ENCODE measurements at regions not wholly inside any gene's neighbourhood (a gene's known extent, or its start where the extent isn't known, plus 50 kb on each side); places are given as distances from the start of the nearest gene placed in this dataset.

DNA sequence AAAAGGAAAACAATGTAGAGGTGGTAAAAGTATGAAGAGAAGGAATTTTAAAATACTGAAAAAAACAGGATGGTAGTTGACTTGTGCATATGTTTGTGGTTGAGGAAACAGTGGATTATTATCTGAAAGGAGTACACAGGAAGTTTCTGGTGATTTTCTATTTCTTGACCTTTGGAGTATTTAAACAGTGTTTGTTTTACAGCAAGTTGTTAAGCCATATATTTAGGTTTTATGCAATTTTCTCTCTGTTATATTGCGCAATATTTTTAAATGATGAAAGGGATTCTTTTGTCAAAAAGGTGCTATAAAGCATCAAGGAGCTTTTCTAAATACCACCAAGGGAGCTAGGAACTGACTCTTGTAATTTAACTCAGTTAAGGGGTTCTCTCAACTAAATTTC, 343.1 kb upstream of the MAOA start:
- H3K36me3 ChIP-seq (replicated peaks in 1 of 2; ENCODE audit: control extremely low read depth in 1 of 2, control insufficient read depth in 1 of 2, extremely low read depth in 1 of 2, insufficient read depth in 2 of 2, low read length in 1 of 2) = no peaks in the 10 kb centered on the region
- CTCF ChIA-PET = no interaction called here
- H2AFZ ChIP-seq (ENCODE audit: insufficient read depth, low read depth, low read length, poor library complexity, severe bottlenecking) = no peak overlapping the region
- no peak for TF ChIP-seq CTCF (IDR thresholded peaks at IDR 0.05)
- no peak for TF ChIP-seq EZH2 (IDR thresholded peaks at IDR 0.05; ENCODE audit: borderline replicate concordance, insufficient read depth, low read depth, low read length, poor library complexity, severe bottlenecking)
- no peak overlapping the region for H3K27ac ChIP-seq (ENCODE audit: low read length in 2 of 2)
- Mint-ChIP-seq H3K4me3 (no peak overlapping the region), H3K4me1 (peaks cover 6% of the 10 kb centered on the region), H3K9me3 (ENCODE audit: insufficient read depth) (no peaks in the 10 kb centered on the region), H3K27me3 (no peaks in the 10 kb centered on the region), H3K27ac (no peak overlapping the region)
- no peaks in the 10 kb centered on the region for H4K20me1 ChIP-seq (ENCODE audit: control insufficient read depth, insufficient read depth, low read length, poor library complexity, severe bottlenecking)
- H3K4me1 ChIP-seq (ENCODE audit: control insufficient read depth in 2 of 2, insufficient read depth in 2 of 2, low read length in 2 of 2) = no peaks in the 10 kb centered on the region
- ATAC-seq (ENCODE audit: low read depth) (no peak), DNase-seq (no peak)
- no peaks in the 10 kb centered on the region for H3K9me3 ChIP-seq (ENCODE audit: control extremely low read depth in 1 of 3, control insufficient read depth in 2 of 3, insufficient read depth in 1 of 3, low read length in 2 of 3)
- H3K27me3 ChIP-seq (replicated peaks in 1 of 4; ENCODE audit: control extremely low read depth in 1 of 4, control insufficient read depth in 3 of 4, insufficient read depth in 4 of 4, low read length in 3 of 4) = no peaks in the 10 kb centered on the region
- intact Hi-C loops (cut with micrococcal nuclease) = no loop called here
- no peaks in the 10 kb centered on the region for H3K79me2 ChIP-seq (ENCODE audit: control insufficient read depth, insufficient read depth, low read length)
- H3K9ac ChIP-seq (ENCODE audit: low read length) = no peak overlapping the region
- H3K4me3 ChIP-seq (ENCODE audit: control extremely low read depth in 1 of 5, extremely low read depth in 1 of 5, insufficient read depth in 1 of 5, low read depth in 2 of 5, low read length in 4 of 5) = no peak overlapping the region
- WGBS (ENCODE audit: insufficient coverage) = no CpG with 5 or more reads among the region's 1 CpG
- H3K4me2 ChIP-seq (replicated peaks; ENCODE audit: low read depth, low read length, poor library complexity, severe bottlenecking) = no peak overlapping the region
- POLR2A ChIA-PET = no interaction called here

DNA sequence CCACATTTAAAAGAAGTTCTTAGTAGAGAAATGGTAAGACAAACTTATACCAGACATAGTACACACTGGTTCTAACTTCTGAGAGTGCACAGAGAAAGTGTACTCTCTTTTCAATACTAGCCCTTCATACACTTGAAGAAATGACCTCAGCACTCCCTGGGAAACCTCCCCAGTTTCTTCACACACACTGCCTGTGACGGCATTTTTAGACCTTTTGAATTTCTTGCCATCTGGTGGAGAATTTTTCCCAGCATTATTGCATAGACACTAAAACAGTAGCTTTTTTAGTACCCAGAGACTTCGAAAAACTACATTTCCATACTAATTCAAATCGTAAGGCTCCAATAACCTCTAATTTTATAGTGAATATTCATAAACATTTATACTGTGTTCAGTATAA, 341.6 kb upstream of the MAOA start:
- POLR2A ChIA-PET = no interaction called here

More for the DNA sequence above, 341.6 kb upstream of the MAOA start:
- no CpG with 5 or more reads among the region's 3 CpGs for WGBS (ENCODE audit: insufficient coverage)
- no peak overlapping the region for H3K27ac ChIP-seq (ENCODE audit: low read length in 2 of 2)
- no peak for ATAC-seq (ENCODE audit: low read depth)
- no peaks in the 10 kb centered on the region for H3K36me3 ChIP-seq (replicated peaks in 1 of 2; ENCODE audit: control extremely low read depth in 1 of 2, control insufficient read depth in 1 of 2, extremely low read depth in 1 of 2, insufficient read depth in 2 of 2, low read length in 1 of 2)
- no peaks in the 10 kb centered on the region for H3K9me3 ChIP-seq (ENCODE audit: control extremely low read depth in 1 of 3, control insufficient read depth in 2 of 3, insufficient read depth in 1 of 3, low read length in 2 of 3)
- H3K27me3 Mint-ChIP-seq = no peaks in the 10 kb centered on the region
- no peak overlapping the region for H3K27ac Mint-ChIP-seq
- CTCF ChIA-PET = interaction anchor here (0.5 kb wide), 1 partner anchor 141 kb away, joined by 4 read pairs; no protein-coding TSS in a partner anchor
- TF ChIP-seq EZH2 (IDR thresholded peaks at IDR 0.05; ENCODE audit: borderline replicate concordance, insufficient read depth, low read depth, low read length, poor library complexity, severe bottlenecking) = no peak
- TF ChIP-seq CTCF (IDR thresholded peaks at IDR 0.05) = no peak
- H3K79me2 ChIP-seq (ENCODE audit: control insufficient read depth, insufficient read depth, low read length) = no peaks in the 10 kb centered on the region
- no peaks in the 10 kb centered on the region for H3K4me1 ChIP-seq (ENCODE audit: control insufficient read depth in 2 of 2, insufficient read depth in 2 of 2, low read length in 2 of 2)
- no peak overlapping the region for H3K4me3 ChIP-seq (ENCODE audit: control extremely low read depth in 1 of 5, extremely low read depth in 1 of 5, insufficient read depth in 1 of 5, low read depth in 2 of 5, low read length in 4 of 5)
- H3K9ac ChIP-seq (ENCODE audit: low read length) = no peak overlapping the region
- peaks cover 7% of the 10 kb centered on the region for H3K4me1 Mint-ChIP-seq
- DNase-seq = no peak
- no peak overlapping the region for H2AFZ ChIP-seq (ENCODE audit: insufficient read depth, low read depth, low read length, poor library complexity, severe bottlenecking)
- H3K4me3 Mint-ChIP-seq = no peak overlapping the region
- no peaks in the 10 kb centered on the region for H3K9me3 Mint-ChIP-seq (ENCODE audit: insufficient read depth)
- intact Hi-C loops (cut with micrococcal nuclease) = no loop called here
- H3K4me2 ChIP-seq (replicated peaks; ENCODE audit: low read depth, low read length, poor library complexity, severe bottlenecking) = no peak overlapping the region
- no peaks in the 10 kb centered on the region for H3K27me3 ChIP-seq (replicated peaks in 1 of 4; ENCODE audit: control extremely low read depth in 1 of 4, control insufficient read depth in 3 of 4, insufficient read depth in 4 of 4, low read length in 3 of 4)
- no peaks in the 10 kb centered on the region for H4K20me1 ChIP-seq (ENCODE audit: control insufficient read depth, insufficient read depth, low read length, poor library complexity, severe bottlenecking)

Measured in B cell (primary cell).